Astrocyte (in vitro differentiated cells and primary cell): ENCODE measurements at regions not wholly inside any gene's neighbourhood (a gene's known extent, or its start where the extent isn't known, plus 50 kb on each side); places are given as distances from the start of the nearest gene placed in this dataset.

ENCODE experiments used
- CTCF ChIP-seq: IDR thresholded peaks from 2 replicates; pipeline ENCODE4 v1.5.1; 2011; ENCODE audit warnings: low read depth, mild to moderate bottlenecking, inconsistent platforms, low read length, moderate library complexity; ENCODE audit not compliant: insufficient read depth
- EZH2 ChIP-seq: IDR thresholded peaks from 2 replicates; pipeline ENCODE4 v1.6.1; 2012; ENCODE audit warnings: mild to moderate bottlenecking, low read length, inconsistent platforms; ENCODE audit not compliant: insufficient read depth

GRCh38 chrX:39165185-39165584, 363.9 kb downstream of the MID1IP1 start:
- TF ChIP-seq CTCF (no peak), EZH2 (no peak)
